ENCODE measurements at regions not wholly inside any gene's neighbourhood (a gene's known extent, or its start where the extent isn't known, plus 50 kb on each side); places are given as distances from the start of the nearest gene placed in this dataset.

- Histone ChIP-seq H3K9me1 (ENCODE audit: insufficient read depth, low read length) (no peaks in the 10 kb centered on the region), H3K14ac (replicated peaks; ENCODE audit: low read depth, low read length) (no peak overlapping the region), H3K23ac (ENCODE audit: low read depth, low read length) (no peak overlapping the region), H3K18ac (ENCODE audit: low read depth, low read length) (no peak overlapping the region), H2BK120ac (ENCODE audit: low read depth, low read length) (no peak overlapping the region), H3K9ac (ENCODE audit: low read depth, low read length) (no peak overlapping the region), H4K91ac (ENCODE audit: insufficient read depth, low read depth, low read length) (no peak overlapping the region), H3K36me3 (ENCODE audit: control insufficient read depth, insufficient read depth, low read length) (no peaks in the 10 kb centered on the region), H2BK20ac (ENCODE audit: low read depth, low read length) (no peak overlapping the region), H4K8ac (ENCODE audit: low read depth in 2 of 2, low read length in 2 of 2) (no peak overlapping the region), H3K56ac (ENCODE audit: extremely low read depth, insufficient read depth, low read length) (no peak overlapping the region), H3K4me1 (ENCODE audit: control insufficient read depth, insufficient read depth, low read length) (no peaks in the 10 kb centered on the region), H2BK15ac (ENCODE audit: low read depth, low read length) (no peak overlapping the region), H2BK5ac (ENCODE audit: low read depth, low read length, poor library complexity, severe bottlenecking) (no peak overlapping the region), H2AFZ (replicated peaks; ENCODE audit: low read length, poor library complexity) (no peak overlapping the region), H3K27me3 (ENCODE audit: control insufficient read depth, insufficient read depth, low read length) (no peaks in the 10 kb centered on the region), H3K9me3 (ENCODE audit: control insufficient read depth, insufficient read depth, low read length) (no peaks in the 10 kb centered on the region), H3K4me2 (ENCODE audit: low read depth, low read length) (no peak overlapping the region), H4K20me1 (ENCODE audit: insufficient read depth, low read length) (no peaks in the 10 kb centered on the region), H2AK5ac (ENCODE audit: low read depth, low read length) (no peak overlapping the region), H2AK9ac (replicated peaks; ENCODE audit: low read depth, low read length, poor library complexity) (no peak overlapping the region), H3K4ac (ENCODE audit: low read depth, low read length) (no peak overlapping the region), H3K4me3 (ENCODE audit: insufficient read depth, low read depth, low read length) (no peak overlapping the region), H3K79me1 (ENCODE audit: low read depth in 1 of 2, low read length in 2 of 2) (no peaks in the 10 kb centered on the region), H3K27ac (ENCODE audit: insufficient read depth, low read length) (no peak overlapping the region), H4K5ac (ENCODE audit: low read depth, low read length) (no peak overlapping the region)
- POLR2A ChIA-PET (ENCODE audit: unreplicated experiment): interaction anchor here (0.6 kb wide), 1 partner anchor 392 kb away, joined by 3 read pairs; no protein-coding TSS in a partner anchor
- intact Hi-C loops (cut with micrococcal nuclease): no loop called here
- in situ Hi-C loops (cut with MboI; ENCODE audit: low sequenced_read_pairs): no loop called here
- TF ChIP-seq POLR2A (IDR thresholded peaks at IDR 0.05; ENCODE audit: low read depth, low read length) (no peak), CHD1 (IDR thresholded peaks at IDR 0.05; ENCODE audit: low read depth, low read length) (no peak), RFX5 (IDR thresholded peaks at IDR 0.05; ENCODE audit: low read depth, low read length) (no peak), RAD21 (IDR thresholded peaks at IDR 0.05; ENCODE audit: low read length) (no peak), ELK1 (IDR thresholded peaks at IDR 0.05; ENCODE audit: borderline replicate concordance, low read depth, low read length) (no peak), MXI1 (IDR thresholded peaks at IDR 0.05; ENCODE audit: borderline replicate concordance, low read depth, low read length) (no peak), USF2 (IDR thresholded peaks at IDR 0.05; ENCODE audit: low read depth, low read length) (no peak), FOS (IDR thresholded peaks at IDR 0.05; ENCODE audit: low read depth, low read length) (no peak), SMC3 (IDR thresholded peaks at IDR 0.05; ENCODE audit: low read depth, low read length) (no peak), MAFK (IDR thresholded peaks at IDR 0.05; ENCODE audit: low read depth, low read length) (no peak)
- dilution Hi-C loops (cut with HindIII; ENCODE audit: low sequenced_read_pairs, unreplicated experiment): no loop called here
- DNase-seq (no peak), ATAC-seq (ENCODE audit: low read depth) (no peak)
- BruUV-seq (replicated peaks): no TSS peak
- no CpG with 5 or more reads among the region's 3 CpGs for WGBS, 2 experiments (ENCODE audit: extremely low coverage in 2 of 2, insufficient read length in 1 of 2)
- CTCF ChIA-PET: no interaction called here
Observed at GRCh38 chr10:109464949-109465348, 458.4 kb downstream of the XPNPEP1 start.

Measured in IMR-90 (cell line).